ENCODE measurements at regions not wholly inside any gene's neighbourhood (a gene's known extent, or its start where the extent isn't known, plus 50 kb on each side); places are given as distances from the start of the nearest gene placed in this dataset.

DNA sequence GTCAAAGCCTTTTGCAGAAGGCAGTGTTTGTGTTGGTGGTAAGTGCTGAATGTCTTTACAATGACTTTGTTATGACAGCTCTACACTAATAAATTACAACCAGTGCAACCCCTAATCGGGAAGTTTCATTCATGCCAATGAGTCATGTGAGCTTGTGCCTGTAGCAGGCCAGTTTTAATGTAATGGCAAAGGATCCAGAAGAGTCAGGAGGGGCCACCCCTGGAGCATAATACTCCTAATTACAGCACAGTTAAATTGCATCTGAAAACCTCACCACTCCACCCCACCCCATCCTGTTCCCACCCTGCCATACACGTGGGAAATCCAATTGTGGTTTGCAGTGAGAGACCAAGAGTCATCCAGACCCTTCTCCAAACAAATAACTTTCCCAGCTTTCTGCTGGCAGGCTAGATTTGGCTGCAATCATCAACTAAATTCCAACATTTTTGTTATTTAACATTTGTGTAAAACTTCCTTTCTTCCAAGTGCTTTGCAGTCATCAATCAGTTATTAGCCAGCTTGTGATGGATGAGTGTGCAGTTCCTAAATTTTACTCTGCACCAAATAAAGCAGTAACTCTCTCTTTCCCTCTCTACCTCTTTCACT is 277.3 kb upstream of the FAT3 start:
- Histone ChIP-seq H3K4me1 (ENCODE audit: control insufficient read depth in 1 of 2, insufficient read depth in 2 of 2, low read length in 2 of 2) (no peaks in the 10 kb centered on the region), H3K27ac (ENCODE audit: low read depth in 1 of 2, low read length in 2 of 2) (no peak overlapping the region), H2AFZ (ENCODE audit: insufficient read depth, low read depth, low read length, poor library complexity, severe bottlenecking) (no peak overlapping the region), H3K4me3 (replicated peaks in 1 of 3; ENCODE audit: low read depth in 2 of 3, low read length in 3 of 3) (no peak overlapping the region), H3K4me2 (replicated peaks; ENCODE audit: extremely low read depth, low read length, poor library complexity, severe bottlenecking) (no peak overlapping the region), H3K27me3 (ENCODE audit: control insufficient read depth in 2 of 2, insufficient read depth in 2 of 2, low read length in 2 of 2) (no peaks in the 10 kb centered on the region), H3K36me3 (replicated peaks in 1 of 2; ENCODE audit: control insufficient read depth in 1 of 2, insufficient read depth in 2 of 2, low read length in 2 of 2) (no peaks in the 10 kb centered on the region), H4K20me1 (ENCODE audit: insufficient read depth, low read length) (no peaks in the 10 kb centered on the region), H3K79me2 (ENCODE audit: insufficient read depth, low read length) (no peaks in the 10 kb centered on the region), H3K9ac (ENCODE audit: insufficient read depth, low read length, poor library complexity, severe bottlenecking) (no peak overlapping the region), H3K9me3 (replicated peaks in 1 of 2; ENCODE audit: control insufficient read depth in 1 of 2, insufficient read depth in 1 of 2, low read length in 2 of 2) (no peaks in the 10 kb centered on the region)
- no peaks in the 10 kb centered on the region for H3K36me3 Mint-ChIP-seq
- no CpG with 5 or more reads among the region's 2 CpGs for WGBS (ENCODE audit: insufficient coverage)
- H3K9me3 Mint-ChIP-seq = peaks cover 0 to 16% (median 2%) of the 10 kb centered on the region in 7 donors
- H3K27me3 Mint-ChIP-seq (ENCODE audit: low read depth in 3 of 3) = no peaks in the 10 kb centered on the region
- no peak overlapping the region for H3K4me3 Mint-ChIP-seq
- intact Hi-C loops (cut with micrococcal nuclease) = no loop called here
- H3K4me1 Mint-ChIP-seq = no peaks in the 10 kb centered on the region
- H3K27ac Mint-ChIP-seq = no peak overlapping the region
- DNase-seq = no peak
- TF ChIP-seq CTCF (IDR thresholded peaks at IDR 0.05) = no peak

GRCh38 chr11:91946397-91946951 is 278.1 kb upstream of the FAT3 start:
- DNase-seq = no peak
- intact Hi-C loops (cut with micrococcal nuclease) = no loop called here
- no peaks in the 10 kb centered on the region for H3K4me1 Mint-ChIP-seq

More at GRCh38 chr11:91946397-91946951, 278.1 kb upstream of the FAT3 start:
- no peaks in the 10 kb centered on the region for H3K36me3 Mint-ChIP-seq
- no peaks in the 10 kb centered on the region for H3K27me3 ChIP-seq (ENCODE audit: control insufficient read depth in 2 of 2, insufficient read depth in 2 of 2, low read length in 2 of 2)
- H4K20me1 ChIP-seq (ENCODE audit: insufficient read depth, low read length) = no peaks in the 10 kb centered on the region
- H3K9ac ChIP-seq (ENCODE audit: insufficient read depth, low read length, poor library complexity, severe bottlenecking) = no peak overlapping the region
- no peaks in the 10 kb centered on the region for H3K4me1 ChIP-seq (ENCODE audit: control insufficient read depth in 1 of 2, insufficient read depth in 2 of 2, low read length in 2 of 2)
- no peak overlapping the region for H3K27ac ChIP-seq (ENCODE audit: low read depth in 1 of 2, low read length in 2 of 2)
- H3K9me3 Mint-ChIP-seq = peaks cover 0 to 11% (median 2%) of the 10 kb centered on the region in 7 donors
- no peaks in the 10 kb centered on the region for H3K79me2 ChIP-seq (ENCODE audit: insufficient read depth, low read length)
- no peaks in the 10 kb centered on the region for H3K9me3 ChIP-seq (replicated peaks in 1 of 2; ENCODE audit: control insufficient read depth in 1 of 2, insufficient read depth in 1 of 2, low read length in 2 of 2)
- TF ChIP-seq CTCF (IDR thresholded peaks at IDR 0.05) = no peak
- no peak overlapping the region for H3K27ac Mint-ChIP-seq
- H3K4me3 Mint-ChIP-seq = no peak overlapping the region
- 40% methylated on average over 1 of the region's 1 CpG for WGBS (ENCODE audit: insufficient coverage)
- H2AFZ ChIP-seq (ENCODE audit: insufficient read depth, low read depth, low read length, poor library complexity, severe bottlenecking) = no peak overlapping the region
- H3K4me3 ChIP-seq (replicated peaks in 1 of 3; ENCODE audit: low read depth in 2 of 3, low read length in 3 of 3) = no peak overlapping the region
- H3K4me2 ChIP-seq (replicated peaks; ENCODE audit: extremely low read depth, low read length, poor library complexity, severe bottlenecking) = no peak overlapping the region
- H3K27me3 Mint-ChIP-seq (ENCODE audit: low read depth in 3 of 3) = no peaks in the 10 kb centered on the region
- no peaks in the 10 kb centered on the region for H3K36me3 ChIP-seq (replicated peaks in 1 of 2; ENCODE audit: control insufficient read depth in 1 of 2, insufficient read depth in 2 of 2, low read length in 2 of 2)

Measured in CD14-positive monocyte (primary cell).